HCT116 (cell line): ENCODE measurements at regions not wholly inside any gene's neighbourhood (a gene's known extent, or its start where the extent isn't known, plus 50 kb on each side); places are given as distances from the start of the nearest gene placed in this dataset.

ENCODE experiments used
- ATAC-seq: fragments of 200-7000 bp; cut with Tn5 transposase; 2 replicates; pipeline ENCODE4 v1.9.1; 2020; ENCODE audit warnings: mild to moderate bottlenecking, moderate library complexity
- BruUV-seq: library from RNA; stranded (reverse); fragments of 400-500 nt; replicated peaks from 2 replicates; lab custom pipeline; 2021; lab: Mats Ljungman, UMichigan
- CTCF ChIA-PET: fragments of 300-600 bp; sonication (Branson Sonifier 250); formaldehyde crosslinking; loops from one replicate; lab custom pipeline; 2021; ENCODE audit warnings: antibody characterized with exemption; lab: Charles Lee
- POLR2A ChIA-PET: fragments of 300-600, 350-600 bp; sonication (Branson Sonifier 250); formaldehyde crosslinking; loops from one replicate; lab custom pipeline; 2021; ENCODE audit warnings: antibody characterized with exemption; lab: Charles Lee
- RAD21 ChIA-PET, 2 experiments: fragments of 300-600 bp; sonication (Branson Sonifier 250); formaldehyde crosslinking; loops; one replicate each; lab custom pipeline; 2023; ENCODE audit warnings: low total read pairs in 2 of 2; ENCODE audit not compliant: uncharacterized antibody in 2 of 2, unreplicated experiment in 2 of 2, low non-redundant PET in 1 of 2; lab: Charles Lee
- DNase-seq: peaks from one replicate; pipeline ENCODE4 v3.0.0-alpha.2; 2010; ENCODE audit warnings: low read depth, low spot score
- H2AFZ ChIP-seq: fragments of 200-600 bp; shearing (Covaris generic), sonication (generic); 2 replicates; pipeline ENCODE4 v1.6.1; 2017; ENCODE audit warnings: low read depth, mixed run types, mixed read lengths, antibody characterized with exemption, low read length; ENCODE audit not compliant: poor library complexity, severe bottlenecking
- H3K27ac ChIP-seq: 2 replicates; pipeline ENCODE4 v1.5.1; 2012; ENCODE audit warnings: low read depth, low read length
- H3K27me3 ChIP-seq: fragments of 200-600 bp; sonication (generic); 2 replicates; pipeline ENCODE4 v1.6.1; 2016; ENCODE audit warnings: mixed run types, low read length, mixed read lengths; ENCODE audit not compliant: insufficient read depth
- H3K36me3 ChIP-seq, 2 experiments: fragments of 200-500 bp in 1 of 2; fragments of 200-600 bp in 1 of 2; sonication (Bioruptor generic) in 1 of 2; sonication (generic) in 1 of 2; 2 replicates each; pipeline versions ENCODE4 v1.5.1 to v1.6.1; 2014 to 2016; ENCODE audit warnings: low read length in 2 of 2, inconsistent platforms in 1 of 2, mixed read lengths in 1 of 2, mixed run types in 1 of 2; ENCODE audit not compliant: insufficient read depth in 2 of 2, control insufficient read depth in 1 of 2
- H3K4me1 ChIP-seq, 2 experiments: fragments of 200-600 bp in 1 of 2; sonication (generic) in 1 of 2; 2 replicates each; pipeline versions ENCODE4 v1.5.1 to v1.6.1; 2012 to 2017; ENCODE audit warnings: low read length in 2 of 2, inconsistent platforms in 1 of 2, mild to moderate bottlenecking in 1 of 2, mixed read lengths in 1 of 2, mixed run types in 1 of 2, moderate library complexity in 1 of 2; ENCODE audit not compliant: insufficient read depth in 2 of 2, control insufficient read depth in 1 of 2
- H3K4me2 ChIP-seq: fragments of 200-600 bp; sonication (generic); 2 replicates; pipeline ENCODE4 v1.6.1; 2017; ENCODE audit warnings: mixed run types, low read length, mixed read lengths
- H3K4me3 ChIP-seq, 2 experiments: fragments of 200-600 bp in 1 of 2; sonication (generic) in 1 of 2; replicated peaks in 1 of 2; 2 replicates each; pipeline ENCODE4 v1.5.1; 2011 to 2016; ENCODE audit warnings: low read length in 2 of 2, control low read depth in 1 of 2, low read depth in 1 of 2, mild to moderate bottlenecking in 1 of 2, mixed read lengths in 1 of 2, mixed run types in 1 of 2
- H3K79me2 ChIP-seq: fragments of 200-600 bp; sonication (generic); 2 replicates; pipeline ENCODE4 v1.6.1; 2017; ENCODE audit warnings: mild to moderate bottlenecking, mixed run types, low read length, moderate library complexity, mixed read lengths; ENCODE audit not compliant: insufficient read depth
- H3K9ac ChIP-seq: fragments of 200-600 bp; sonication (generic); 2 replicates; pipeline ENCODE4 v1.6.1; 2016; ENCODE audit warnings: low read length, mixed read lengths
- H3K9me2 ChIP-seq: fragments of 200-600 bp; sonication (generic), shearing (Covaris generic); 2 replicates; pipeline ENCODE4 v1.6.1; 2017; ENCODE audit warnings: mixed run types, mild to moderate bottlenecking, moderate library complexity; ENCODE audit not compliant: insufficient read depth
- H3K9me3 ChIP-seq, 2 experiments: fragments of 200-500 bp in 1 of 2; fragments of 200-600 bp in 1 of 2; sonication (Bioruptor generic) in 1 of 2; sonication (generic) in 1 of 2; 2 replicates each; pipeline ENCODE4 v1.6.1; 2014 to 2017; ENCODE audit warnings: low read length in 2 of 2, mixed read lengths in 2 of 2, inconsistent platforms in 1 of 2, low read depth in 1 of 2, mild to moderate bottlenecking in 1 of 2, mixed run types in 1 of 2, moderate library complexity in 1 of 2; ENCODE audit not compliant: control insufficient read depth in 1 of 2, insufficient read depth in 1 of 2
- H4K20me1 ChIP-seq: fragments of 200-600 bp; sonication (generic), shearing (Covaris generic); 2 replicates; pipeline ENCODE4 v1.6.1; 2017; ENCODE audit warnings: mixed run types, mild to moderate bottlenecking, moderate library complexity; ENCODE audit not compliant: insufficient read depth
- ATF3 ChIP-seq: IDR thresholded peaks from 2 replicates; pipeline ENCODE4 v1.6.1; 2012
- CBX3 ChIP-seq: IDR thresholded peaks from 2 replicates; pipeline ENCODE4 v1.6.1; 2012; ENCODE audit warnings: low read depth
- CEBPB ChIP-seq: IDR thresholded peaks from 2 replicates; pipeline ENCODE4 v1.6.1; 2012; ENCODE audit warnings: low read depth
- EZH2 ChIP-seq: fragments of 200-600 bp; sonication (generic); IDR thresholded peaks from 2 replicates; pipeline ENCODE4 v1.6.1; 2017; ENCODE audit warnings: antibody characterized with exemption, mixed run types
- FOSL1 ChIP-seq: IDR thresholded peaks from 2 replicates; pipeline ENCODE4 v1.6.1; 2012; ENCODE audit warnings: low read depth
- JUND ChIP-seq: IDR thresholded peaks from 2 replicates; pipeline ENCODE4 v1.6.1; 2012
- MAX ChIP-seq: IDR thresholded peaks from 2 replicates; pipeline ENCODE4 v1.6.1; 2012
- POLR2A ChIP-seq: IDR thresholded peaks from 2 replicates; pipeline ENCODE4 v1.7.0; 2011; ENCODE audit warnings: borderline replicate concordance; ENCODE audit not compliant: insufficient read depth, insufficient read length; ENCODE audit errors: extremely low read depth
- POLR2AphosphoS5 ChIP-seq: IDR thresholded peaks from 2 replicates; pipeline ENCODE4 v1.6.1; 2011; ENCODE audit warnings: mild to moderate bottlenecking, low read depth, low read length, moderate library complexity
- RAD21 ChIP-seq: IDR thresholded peaks from 2 replicates; pipeline ENCODE4 v1.6.1; 2012; ENCODE audit warnings: low read depth, mild to moderate bottlenecking
- REST ChIP-seq: IDR thresholded peaks from 2 replicates; pipeline ENCODE4 v1.6.1; 2012; ENCODE audit warnings: low read depth
- SIN3A ChIP-seq: IDR thresholded peaks from 2 replicates; pipeline ENCODE4 v1.6.1; 2012; ENCODE audit warnings: low read depth
- SP1 ChIP-seq: IDR thresholded peaks from 2 replicates; pipeline ENCODE4 v1.6.1; 2012; ENCODE audit warnings: low read depth
- SRF ChIP-seq: IDR thresholded peaks from 2 replicates; pipeline ENCODE4 v1.6.1; 2012; ENCODE audit warnings: low read depth
- YY1 ChIP-seq: IDR thresholded peaks from 2 replicates; pipeline ENCODE4 v1.6.1; 2011; ENCODE audit warnings: low read length, low read depth, moderate library complexity, mild to moderate bottlenecking; ENCODE audit not compliant: insufficient replicate concordance; ENCODE audit errors: extremely low read depth
- ZFX ChIP-seq: fragments of 450-650 bp; IDR thresholded peaks from 2 replicates; pipeline ENCODE4 v1.6.1; 2017
- intact Hi-C: fragments of 100-400 bp; cut with micrococcal nuclease; formaldehyde crosslinking; loops from 2 replicates; pipeline ENCODE4 v1.10.0; 2022

- H3K27me3 ChIP-seq, result no peaks in the 10 kb centered on the region
- no peak overlapping the region for H3K9ac ChIP-seq
- no peak overlapping the region for H3K4me3 ChIP-seq
- no peak for TF ChIP-seq RAD21
- TF ChIP-seq ZFX, result no peak
- no peak for TF ChIP-seq REST
- TF ChIP-seq YY1, result no peak
- TF ChIP-seq EZH2, result no peak
- H3K4me1 ChIP-seq, result no peaks in the 10 kb centered on the region
- no peaks in the 10 kb centered on the region for H3K36me3 ChIP-seq
- ChIA-PET CTCF (no interaction called here), POLR2A (no interaction called here), RAD21 (no interaction called here)
- BruUV-seq, result no TSS peak
- no peaks in the 10 kb centered on the region for H3K79me2 ChIP-seq
- H3K9me3 ChIP-seq, result no peaks in the 10 kb centered on the region
- no peak for DNase-seq
- no peaks in the 10 kb centered on the region for H4K20me1 ChIP-seq
- ATAC-seq, result no peak
- no peak overlapping the region for H3K4me2 ChIP-seq
- intact Hi-C loops, result no loop called here
- H3K27ac ChIP-seq, result no peak overlapping the region
- H2AFZ ChIP-seq, result no peak overlapping the region
- no peaks in the 10 kb centered on the region for H3K9me2 ChIP-seq
Observed at GRCh38 chr17:72259922-72260321, 139.1 kb downstream of the SOX9 start.

GRCh38 chr17:72262766-72263165 lies 141.9 kb downstream of the SOX9 start:
- Histone ChIP-seq H3K27ac (no peak overlapping the region), H3K4me1 (no peaks in the 10 kb centered on the region), H3K27me3 (no peaks in the 10 kb centered on the region), H3K79me2 (no peaks in the 10 kb centered on the region), H3K4me2 (no peak overlapping the region), H4K20me1 (no peaks in the 10 kb centered on the region), H3K9me2 (no peaks in the 10 kb centered on the region), H3K9me3 (no peaks in the 10 kb centered on the region), H3K9ac (no peak overlapping the region), H3K4me3 (no peak overlapping the region), H3K36me3 (no peaks in the 10 kb centered on the region), H2AFZ (no peak overlapping the region)
- DNase-seq (no peak), ATAC-seq (no peak)
- ChIA-PET RAD21 (no interaction called here), CTCF (no interaction called here), POLR2A (no interaction called here)
- BruUV-seq, result no TSS peak
- intact Hi-C loops, result no loop called here
- TF ChIP-seq MAX (no peak), ATF3 (no peak), FOSL1 (no peak), ZFX (no peak), SRF (no peak), CEBPB (no peak), SIN3A (no peak), CBX3 (no peak), SP1 (no peak), YY1 (no peak), JUND (no peak), POLR2A (no peak), POLR2AphosphoS5 (no peak), RAD21 (no peak)
